HuH-7 (cell line): ENCODE measurements at regions not wholly inside any gene's neighbourhood (a gene's known extent, or its start where the extent isn't known, plus 50 kb on each side); places are given as distances from the start of the nearest gene placed in this dataset.

Experiments used
- DNase-seq: peaks from one replicate; pipeline ENCODE4 v3.0.0; 2011; ENCODE audit warnings: low spot score

DNA sequence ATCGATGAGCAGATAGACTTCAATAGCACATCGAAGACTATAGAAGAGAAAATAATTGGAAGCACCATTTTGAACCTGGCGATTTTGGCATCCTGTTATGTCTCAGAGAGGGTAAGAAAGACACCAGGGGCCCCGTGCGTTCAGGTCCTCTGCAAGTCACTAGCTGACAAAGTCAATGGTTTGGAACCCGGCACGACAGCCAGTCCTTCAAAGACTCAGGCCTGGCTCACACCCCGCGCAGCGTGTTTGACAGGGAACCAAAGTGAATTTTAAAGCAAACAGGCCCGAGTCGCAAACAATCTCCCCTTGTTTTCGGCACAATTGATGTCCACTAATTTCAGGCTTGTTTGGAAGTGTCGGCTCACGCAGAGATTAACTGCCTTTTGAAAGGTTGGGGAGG is 716.6 kb downstream of the BRD1 start:
- DNase-seq: no peak

DNA sequence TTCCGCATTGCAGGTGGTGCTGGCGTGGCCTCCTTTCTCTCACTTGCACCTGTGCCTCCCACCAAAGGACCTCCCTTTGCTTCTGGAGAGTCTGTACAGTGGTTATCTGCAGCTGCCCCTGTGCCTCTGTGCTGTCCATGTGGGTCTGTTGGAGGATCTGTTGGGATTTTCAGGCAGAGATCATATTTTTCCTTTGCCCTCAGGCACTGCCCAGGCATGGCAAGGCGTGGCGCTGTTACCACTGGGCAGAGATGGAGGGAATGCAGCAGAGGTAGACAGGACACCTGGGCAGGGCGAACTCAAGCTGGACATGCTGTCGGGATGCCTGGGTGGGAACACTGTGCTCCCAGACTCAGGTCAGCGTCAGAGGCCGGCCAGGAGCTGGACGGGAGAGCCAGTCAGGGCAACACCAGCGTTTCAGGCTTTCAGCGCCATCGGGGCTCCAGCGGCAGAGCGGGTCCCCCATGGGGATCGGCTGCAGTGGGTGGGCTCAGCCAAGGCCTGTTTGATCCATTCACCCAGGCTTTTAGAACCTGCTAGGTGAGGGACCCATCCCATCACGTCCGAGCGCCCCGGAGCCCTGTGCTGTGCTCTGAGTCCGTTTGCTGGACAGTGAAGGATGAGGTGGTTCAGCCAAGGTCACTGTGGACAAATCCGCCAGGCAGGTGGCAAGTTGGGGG is 718.9 kb downstream of the BRD1 start:
- no peak for DNase-seq

DNA sequence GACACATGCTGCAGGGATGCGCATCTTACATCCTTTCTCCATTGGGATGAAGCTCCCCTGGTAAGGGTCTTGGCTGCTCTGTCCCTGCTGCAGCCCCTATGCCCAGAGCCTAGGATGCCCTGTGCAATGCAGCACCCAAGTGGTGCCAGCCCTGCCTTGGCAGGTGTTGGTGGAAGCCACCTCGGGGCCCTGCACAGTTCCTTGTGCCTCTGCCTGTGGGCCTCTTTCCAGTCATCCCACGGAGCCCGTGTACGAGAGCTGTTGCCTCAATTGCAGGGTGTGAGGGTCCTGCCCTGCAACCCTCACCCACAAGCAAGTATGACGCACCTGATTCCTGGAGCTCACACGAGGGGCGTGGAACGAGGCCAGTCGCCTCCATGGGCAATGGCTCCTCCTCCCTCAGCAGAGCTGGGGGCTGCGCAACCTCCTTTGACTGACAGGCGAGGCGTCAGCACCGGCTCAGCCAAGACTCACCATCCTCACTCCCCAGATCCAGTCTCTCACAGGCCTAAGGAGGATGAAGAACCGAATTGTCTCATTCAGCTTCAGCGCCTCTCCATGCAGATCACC is 719.6 kb downstream of the BRD1 start:
- DNase-seq: no peak

DNA sequence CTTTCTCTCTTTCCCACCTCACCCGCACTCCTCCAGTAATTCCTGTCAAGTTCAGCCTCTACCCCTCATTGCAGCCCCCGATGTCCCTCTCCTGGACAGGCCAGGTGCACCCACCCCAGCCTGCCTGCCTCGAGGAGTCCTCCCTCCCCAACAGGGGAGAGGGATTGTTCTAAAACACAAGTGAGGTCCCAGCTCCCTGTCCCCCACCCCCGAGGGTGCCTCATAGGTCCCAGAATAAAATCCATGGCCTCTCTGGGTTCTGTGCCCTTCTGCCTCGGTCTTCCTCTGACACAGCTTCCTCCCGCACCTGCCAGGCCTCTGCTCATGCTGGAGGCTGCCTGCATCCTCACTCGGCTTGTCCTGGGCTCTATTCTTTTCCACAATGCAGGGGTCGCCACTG is 720.1 kb downstream of the BRD1 start:
- DNase-seq: no peak

DNA sequence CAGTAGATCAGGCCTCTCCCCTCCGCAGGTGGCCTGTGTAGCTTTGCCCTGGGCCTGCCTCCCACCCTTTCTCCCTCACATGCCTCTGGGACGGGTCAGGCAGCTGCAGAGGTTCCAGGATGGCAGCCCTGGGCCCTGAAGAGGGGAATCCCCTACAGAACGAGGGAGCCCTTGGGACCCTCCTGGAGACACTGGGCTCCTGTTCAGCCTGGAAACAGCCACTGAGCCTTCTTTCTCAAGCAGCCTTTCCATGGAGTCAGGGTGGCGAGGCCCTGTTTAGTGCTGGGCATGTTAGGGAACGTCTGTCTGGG is 720.9 kb downstream of the BRD1 start:
- DNase-seq: no peak

DNA sequence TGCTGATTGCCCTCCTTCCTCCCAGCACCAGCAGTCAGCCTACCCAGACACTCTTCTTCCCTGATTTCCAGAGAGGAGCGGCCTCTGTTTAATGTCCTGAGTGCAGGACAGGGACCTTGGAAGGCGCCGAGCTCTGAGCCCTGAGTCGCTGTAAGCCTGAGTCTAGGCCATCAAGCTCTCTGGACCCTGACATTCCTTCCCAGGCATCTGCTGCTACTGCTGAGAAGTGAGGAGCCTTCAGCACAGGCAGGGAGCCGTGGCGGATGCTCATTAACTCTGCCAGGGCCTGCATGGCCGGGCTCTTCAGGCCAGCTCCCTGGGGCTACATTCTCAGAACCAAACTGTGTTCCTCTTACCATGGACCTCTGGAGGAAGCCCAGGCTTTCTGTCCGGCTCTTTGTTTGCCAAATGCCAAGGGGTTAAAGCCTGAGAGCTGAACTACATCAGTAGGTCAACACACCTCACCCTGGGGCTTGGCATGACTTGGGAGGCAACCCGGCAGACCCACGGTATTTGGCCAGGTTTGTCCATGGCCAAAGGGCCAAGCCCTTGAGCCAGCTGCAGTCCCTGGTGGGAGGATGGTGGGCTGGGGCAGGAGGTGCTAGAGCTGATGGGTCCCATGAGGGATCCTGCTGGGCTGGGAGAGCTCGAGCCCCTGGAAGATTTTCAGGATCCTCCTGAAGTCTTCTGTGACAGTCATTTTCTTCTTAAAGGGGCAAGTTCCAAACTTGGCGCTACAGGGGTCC is 721.4 kb downstream of the BRD1 start:
- no peak for DNase-seq

DNA sequence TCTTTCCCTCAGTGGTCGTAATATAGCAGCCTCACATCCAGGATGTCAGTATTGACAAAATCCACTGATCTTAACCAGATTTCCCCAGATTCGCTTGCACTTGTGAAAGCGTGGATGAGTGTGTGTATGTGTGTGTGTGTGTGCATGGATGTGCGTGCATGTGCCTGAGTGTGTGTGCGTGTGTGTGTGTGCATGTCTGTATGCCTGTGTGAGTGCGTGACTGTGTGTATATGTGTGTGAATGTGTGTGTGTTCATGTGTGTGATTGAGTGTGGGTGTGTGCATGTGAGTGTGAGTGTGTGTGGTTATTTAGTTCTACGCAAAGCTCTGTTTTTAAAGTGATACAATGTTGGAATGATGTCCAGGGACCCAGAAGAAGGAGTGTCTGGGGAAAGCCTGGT is 723.2 kb downstream of the BRD1 start:
- no peak for DNase-seq

DNA sequence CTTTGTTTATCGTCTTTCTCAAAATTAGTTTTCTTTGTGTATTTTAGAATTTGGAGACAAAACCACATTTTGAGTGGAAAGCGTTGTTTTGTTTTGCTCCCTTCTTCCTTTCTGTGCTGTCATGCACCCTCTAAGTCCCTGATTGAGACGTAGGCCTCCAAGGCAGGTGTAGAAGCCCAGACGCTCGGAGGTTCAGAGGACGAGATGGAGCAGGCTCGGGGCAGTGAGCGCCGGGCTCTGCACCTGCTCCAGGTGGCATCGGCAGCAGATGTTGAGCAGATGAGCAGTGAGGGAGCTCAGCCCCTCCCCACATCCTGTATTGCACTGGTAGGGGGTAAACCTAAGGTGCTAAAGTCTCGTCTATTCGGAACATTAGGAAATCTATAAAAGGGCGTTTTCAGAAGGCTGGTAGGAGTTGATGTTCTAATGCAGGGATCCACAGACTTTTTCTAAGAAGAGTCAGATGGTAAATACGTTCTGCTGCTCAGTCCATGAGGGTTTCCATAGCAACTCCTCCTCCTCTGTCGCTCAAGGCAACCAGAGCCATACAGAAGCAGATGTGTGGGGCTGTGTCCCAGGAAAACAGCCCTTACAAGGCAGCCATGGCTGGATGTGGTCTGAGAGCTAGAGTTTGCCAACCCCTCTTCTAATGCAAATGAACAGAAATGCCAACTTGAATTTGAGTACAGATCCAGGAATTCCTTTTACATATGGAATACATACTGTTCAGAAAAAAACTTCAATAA is 724.2 kb downstream of the BRD1 start:
- DNase-seq: no peak

DNA sequence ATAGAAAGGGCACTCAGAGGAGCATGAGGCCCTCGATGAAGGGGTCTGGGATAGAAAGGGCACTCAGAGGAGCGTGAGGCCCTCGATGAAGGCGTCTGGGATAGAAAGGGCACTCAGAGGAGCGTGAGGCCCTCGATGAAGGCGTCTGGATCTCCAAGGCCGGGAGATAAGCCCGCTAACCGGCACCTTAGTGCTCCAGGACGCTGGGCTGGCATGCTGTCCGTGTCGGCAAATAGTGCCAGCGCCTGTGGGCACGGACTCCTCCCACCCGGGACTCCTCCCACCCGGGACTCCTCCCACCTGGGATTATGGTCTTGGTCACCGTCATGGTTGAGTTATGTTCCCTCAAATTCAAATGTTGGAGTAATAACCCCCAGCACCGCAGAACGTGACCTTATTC is 725.3 kb downstream of the BRD1 start:
- DNase-seq: no peak

DNA sequence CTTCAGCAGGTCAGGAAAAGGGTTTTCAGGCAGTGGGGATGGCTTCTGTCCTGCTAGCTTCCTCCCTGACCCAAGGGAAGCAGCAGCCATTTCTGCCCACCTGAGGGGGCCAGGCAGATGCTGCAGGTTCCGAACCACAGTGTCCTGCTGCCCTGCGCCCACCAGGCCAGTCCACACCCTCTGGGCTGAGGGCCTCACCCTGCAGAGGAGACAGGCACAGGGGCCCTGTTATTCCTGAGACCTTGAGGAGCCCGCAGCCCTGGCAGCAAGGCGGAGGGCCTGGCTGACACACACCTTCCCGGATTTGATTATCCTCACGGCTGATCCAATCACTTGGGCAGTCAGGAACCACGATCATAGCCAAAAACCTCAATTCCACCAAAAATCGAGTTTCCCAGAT is 725.8 kb downstream of the BRD1 start:
- DNase-seq: no peak

DNA sequence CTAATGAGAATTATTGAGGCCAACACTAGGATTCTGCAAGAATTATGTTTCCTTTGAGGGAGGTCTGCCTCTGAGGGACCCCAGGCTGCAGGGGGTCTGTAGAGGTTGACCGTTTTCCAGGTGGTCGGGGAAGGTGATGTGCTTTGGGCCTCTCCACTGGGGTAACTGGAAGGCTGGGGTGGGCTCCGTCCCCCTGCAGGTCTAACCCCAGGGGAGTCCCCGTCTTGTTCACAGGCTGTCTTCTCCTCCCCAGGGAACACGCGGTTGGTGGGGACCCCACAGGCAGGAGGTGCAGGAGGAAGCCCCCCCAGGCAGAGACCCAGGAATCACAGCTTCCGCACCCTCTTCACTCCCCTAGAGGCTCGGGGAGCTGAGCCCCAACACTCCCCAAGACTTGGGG is 726.4 kb downstream of the BRD1 start:
- no peak for DNase-seq

DNA sequence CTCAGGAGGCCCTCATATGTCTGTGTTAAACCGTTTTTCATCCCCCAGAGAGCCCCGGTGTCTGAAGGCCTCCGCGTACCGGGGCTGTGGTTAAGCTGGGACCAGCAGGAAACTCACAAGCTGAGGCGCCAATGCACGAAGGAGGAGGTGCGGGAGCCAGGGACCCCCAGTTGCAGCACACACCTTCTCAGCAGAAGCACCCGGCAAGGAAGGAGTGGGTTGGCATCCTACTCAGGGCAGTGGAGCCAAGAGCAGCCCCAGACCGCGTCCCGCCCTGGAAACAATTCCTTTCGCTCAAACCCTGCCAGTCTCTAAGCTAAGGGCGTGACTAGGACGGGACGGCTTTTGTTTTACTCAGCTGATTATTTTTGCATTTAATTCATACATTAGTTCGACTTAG is 726.9 kb downstream of the BRD1 start:
- DNase-seq: no peak

DNA sequence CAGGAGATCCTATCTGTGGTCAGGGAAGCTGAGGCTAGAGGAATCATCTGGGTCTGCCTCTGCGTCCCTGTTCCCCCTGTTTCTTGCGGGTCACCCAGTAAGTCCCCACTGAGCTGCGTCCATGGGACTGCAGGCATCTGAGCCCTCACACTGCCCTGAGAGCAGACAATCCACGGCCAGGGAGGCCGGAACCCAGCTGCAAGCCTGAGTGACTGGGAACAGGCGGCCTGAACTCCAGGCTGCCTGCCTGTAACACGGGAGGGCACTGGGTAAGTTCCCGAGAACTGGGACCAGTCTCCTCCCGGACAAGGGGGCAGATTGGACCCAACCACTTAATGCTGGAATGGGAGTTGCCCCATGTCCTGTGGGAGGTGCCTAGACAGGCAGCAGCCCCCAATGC is 727.4 kb downstream of the BRD1 start:
- no peak for DNase-seq

DNA sequence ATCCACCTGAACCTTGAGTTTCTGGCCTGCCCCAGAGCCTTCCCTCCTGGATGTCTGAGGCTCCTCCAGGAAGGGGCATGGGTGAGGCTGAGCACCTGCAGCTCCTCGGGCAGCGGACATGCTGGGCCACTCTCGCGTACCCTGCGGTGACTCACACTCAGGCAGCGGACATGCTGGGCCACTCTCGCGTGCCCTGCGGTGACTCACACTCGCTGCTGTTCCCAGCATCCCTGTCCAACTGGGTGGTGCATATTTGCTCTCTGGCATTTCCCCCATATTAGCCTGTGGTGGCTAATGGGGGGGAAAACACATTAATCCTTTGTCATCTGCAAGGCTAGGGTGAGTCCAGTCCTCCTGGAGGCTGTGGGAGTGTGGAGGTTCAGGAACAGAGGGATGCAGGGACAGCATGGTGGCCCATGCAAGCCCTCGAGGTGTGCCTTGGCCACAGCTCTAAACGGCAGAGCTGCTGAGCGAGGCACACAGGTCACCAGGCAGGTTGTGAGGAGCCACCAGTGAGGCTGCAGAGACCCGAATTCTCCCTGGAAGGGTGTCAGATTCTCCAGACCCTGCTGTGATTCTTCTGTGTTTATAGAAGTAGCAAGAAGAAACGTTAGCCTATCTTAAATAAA is 728.1 kb downstream of the BRD1 start:
- no peak for DNase-seq

DNA sequence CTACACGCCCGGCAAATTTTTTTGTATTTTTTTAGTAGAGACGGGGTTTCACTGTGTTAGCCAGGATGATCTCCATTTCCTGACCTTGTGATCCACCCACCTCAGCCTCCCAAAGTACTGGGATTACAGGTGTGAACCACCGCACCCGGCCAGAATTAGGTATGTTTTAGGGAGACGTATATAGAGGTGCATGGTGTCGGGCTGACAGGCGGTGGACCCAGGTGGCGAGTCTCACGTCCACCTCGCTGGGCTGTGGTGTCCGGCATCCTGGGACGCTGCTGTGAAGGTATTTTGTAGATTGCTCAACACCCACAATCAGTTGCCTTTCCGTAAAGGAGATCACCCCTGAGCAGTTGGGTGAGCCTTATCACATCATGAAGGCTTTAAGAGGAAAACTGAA is 728.6 kb downstream of the BRD1 start:
- DNase-seq: no peak

DNA sequence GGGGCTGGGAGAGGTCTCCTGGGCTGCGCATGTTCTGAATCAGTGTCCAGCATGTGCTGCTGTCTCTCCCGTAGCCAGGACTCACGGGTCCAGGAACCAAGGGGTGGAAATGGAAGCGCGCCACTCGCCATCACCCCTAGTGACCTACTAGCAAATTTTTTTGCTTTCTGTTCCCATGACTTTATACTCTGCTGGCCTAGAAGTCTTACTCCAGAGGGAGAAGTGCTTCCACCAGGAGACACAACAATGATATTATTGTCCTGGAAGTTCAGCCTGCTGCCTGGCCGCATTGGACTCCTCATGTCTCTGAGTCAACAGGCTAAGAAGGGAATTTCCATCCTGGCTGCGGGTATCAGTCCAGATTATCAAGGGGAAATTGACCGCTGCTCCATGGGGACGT is 729.7 kb downstream of the BRD1 start:
- no peak for DNase-seq

DNA sequence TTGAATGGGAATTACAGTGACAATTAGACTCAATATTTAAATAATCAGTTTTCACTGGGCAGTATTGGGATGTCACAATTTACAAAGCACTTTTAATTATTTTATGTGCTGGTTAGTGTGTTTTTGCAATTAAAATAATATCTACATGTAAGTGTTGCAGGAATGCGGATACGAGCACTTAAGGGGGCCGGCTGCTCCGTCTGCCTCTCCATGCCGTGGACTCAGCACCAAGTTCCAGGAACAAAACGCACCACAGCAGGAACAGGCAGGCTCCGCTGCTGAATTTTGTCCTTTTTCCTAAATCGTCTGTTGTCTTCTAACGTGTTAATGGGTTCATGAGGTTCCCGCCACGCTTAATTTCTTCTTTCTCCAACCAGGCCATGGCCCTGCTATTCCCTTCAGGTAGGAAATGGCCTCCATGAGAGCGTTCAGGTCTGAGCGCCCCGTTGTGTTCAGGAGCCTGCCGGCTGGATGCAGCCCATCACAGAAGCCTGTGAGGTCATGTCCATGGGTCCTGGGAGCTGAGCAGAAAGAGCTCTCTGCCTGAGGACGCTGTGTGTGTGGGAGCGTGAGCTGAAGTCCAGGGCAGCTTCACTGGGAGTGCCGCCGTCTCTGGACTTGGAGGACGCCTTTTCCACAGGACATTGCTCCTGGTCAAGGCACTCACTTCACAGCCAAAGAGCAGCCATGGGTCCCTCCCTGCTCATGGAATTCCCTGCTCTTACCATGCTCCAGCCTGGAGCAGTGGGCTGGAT is 730.3 kb downstream of the BRD1 start:
- DNase-seq: no peak

DNA sequence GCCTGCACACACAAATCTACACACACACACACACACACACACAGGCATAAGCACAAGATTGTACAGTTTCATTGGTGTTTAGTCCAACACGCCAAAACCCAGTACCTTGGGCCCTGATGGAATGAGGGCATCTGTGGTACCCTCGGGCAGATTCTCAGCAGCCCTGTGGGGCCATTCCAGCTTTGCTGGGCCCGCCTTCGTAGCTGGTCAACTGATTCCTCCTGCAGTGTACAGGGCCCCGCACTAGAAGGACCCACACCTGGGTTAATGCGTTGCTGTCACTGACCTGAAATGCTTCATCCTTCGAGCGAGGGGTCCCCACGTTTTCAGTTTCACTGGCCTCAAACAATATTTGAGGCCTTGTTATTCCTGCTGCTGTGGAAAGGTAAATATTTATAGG is 731.2 kb downstream of the BRD1 start:
- DNase-seq: no peak

DNA sequence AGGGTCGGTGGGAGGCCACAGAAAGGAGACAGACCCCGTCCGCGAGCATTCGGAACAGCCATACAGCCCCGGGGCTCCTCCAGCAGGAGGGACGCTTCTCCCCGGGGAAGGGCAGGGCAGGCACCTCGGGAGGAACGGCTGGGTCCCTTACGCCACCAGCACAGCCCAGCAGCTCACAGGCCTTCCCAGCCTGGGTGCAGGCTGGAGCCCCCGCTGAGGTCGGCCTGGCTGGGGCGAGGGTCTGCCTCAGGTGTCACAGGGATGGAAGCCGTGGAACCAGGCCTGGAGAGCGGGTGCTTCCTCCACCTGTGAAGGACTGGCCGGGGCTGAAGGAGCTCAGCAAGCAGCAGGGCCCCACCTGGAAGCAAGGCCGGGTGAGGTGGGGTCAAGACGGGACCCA is 732.3 kb downstream of the BRD1 start:
- DNase-seq: no peak

DNA sequence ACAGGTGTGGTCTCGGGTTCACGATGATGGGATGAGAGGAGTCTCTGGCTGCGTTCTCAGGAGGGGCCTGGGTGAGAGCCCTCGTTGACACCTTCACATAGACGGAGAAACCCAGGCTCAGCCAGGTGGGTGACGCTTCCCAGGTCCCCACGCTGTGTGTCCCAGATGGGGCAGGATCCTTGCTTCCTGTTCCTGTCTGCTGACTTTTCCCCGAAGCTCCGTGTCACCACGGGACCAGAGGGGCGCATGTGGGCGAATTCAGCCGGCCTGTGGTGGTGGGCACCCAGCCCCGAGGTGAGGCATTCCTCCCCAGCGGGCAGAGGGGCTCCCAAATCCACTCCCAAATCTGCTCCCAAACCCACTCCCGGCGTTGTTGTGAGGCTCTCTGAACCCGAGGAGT is 732.8 kb downstream of the BRD1 start:
- DNase-seq: no peak

DNA sequence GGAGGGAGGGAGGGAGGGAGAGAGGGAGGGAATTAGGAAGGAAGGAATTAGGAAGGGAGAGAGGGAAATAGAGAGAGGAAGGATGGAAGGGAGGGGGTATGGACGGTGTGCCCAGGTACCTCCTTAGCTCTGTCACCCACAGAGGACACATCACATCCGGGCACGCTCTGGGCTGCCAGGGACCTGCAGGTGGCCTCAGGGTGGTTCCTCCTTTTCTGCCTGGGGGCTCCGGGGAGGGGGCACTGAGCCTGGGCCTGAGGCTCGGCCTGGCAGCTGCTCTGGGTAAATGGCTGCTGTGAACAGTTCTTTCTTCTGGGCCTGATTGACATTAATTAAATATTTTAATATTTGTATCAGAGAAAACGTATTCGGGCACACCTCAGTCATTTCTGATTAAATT is 733.5 kb downstream of the BRD1 start:
- no peak for DNase-seq
